Skeletal muscle satellite cell (primary cell): ENCODE measurements at regions not wholly inside any gene's neighbourhood (a gene's known extent, or its start where the extent isn't known, plus 50 kb on each side); places are given as distances from the start of the nearest gene placed in this dataset.
"Not testable (repeated sequence)": the region's sequence is repeated elsewhere in the genome, so short reads cannot be mapped to it uniquely, and the experiment has no call there.

Source experiments
- H3K27me3 ChIP-seq: 2 replicates; pipeline ENCODE4 v1.7.0; 2013; ENCODE audit warnings: low read length; ENCODE audit not compliant: control insufficient read depth, insufficient read depth
- H3K36me3 ChIP-seq: 2 replicates; pipeline ENCODE4 v1.7.0; 2013; ENCODE audit warnings: mild to moderate bottlenecking, control low read depth, low read length; ENCODE audit not compliant: insufficient read depth
- H3K4me1 ChIP-seq: 2 replicates; pipeline ENCODE4 v1.7.0; 2013; ENCODE audit warnings: low read length; ENCODE audit not compliant: control insufficient read depth, insufficient read depth
- H3K4me2 ChIP-seq: 2 replicates; pipeline ENCODE4 v1.7.0; 2013; ENCODE audit warnings: mild to moderate bottlenecking, low read length
- H3K4me3 ChIP-seq: 2 replicates; pipeline ENCODE4 v1.7.0; 2013; ENCODE audit warnings: low read length
- H3K9ac ChIP-seq: 2 replicates; pipeline ENCODE4 v1.7.0; 2013; ENCODE audit warnings: mild to moderate bottlenecking, low read depth, low read length, moderate library complexity
- H3K9me3 ChIP-seq: replicated peaks from 2 replicates; pipeline ENCODE4 v1.7.0; 2013; ENCODE audit warnings: mild to moderate bottlenecking, control low read depth, low read length

GRCh38 chr9:83133316-83133715 is 70.4 kb upstream of the RASEF start:
- no peaks in the 10 kb centered on the region for H3K9me3 ChIP-seq
- H3K4me3 ChIP-seq: no peak overlapping the region
- no peak overlapping the region for H3K9ac ChIP-seq
- H3K4me1 ChIP-seq: no peaks in the 10 kb centered on the region
- H3K36me3 ChIP-seq: no peaks in the 10 kb centered on the region
- H3K27me3 ChIP-seq: peaks cover 2% of the 10 kb centered on the region
- H3K4me2 ChIP-seq: no peak overlapping the region

- Histone ChIP-seq H3K9ac (no peak overlapping the region), H3K9me3 (no peaks in the 10 kb centered on the region), H3K4me1 (no peaks in the 10 kb centered on the region), H3K36me3 (no peaks in the 10 kb centered on the region), H3K27me3 (peaks cover 2% of the 10 kb centered on the region), H3K4me3 (no peak overlapping the region), H3K4me2 (no peak overlapping the region)
Observed at GRCh38 chr9:83132768-83133167, 69.8 kb upstream of the RASEF start.

DNA sequence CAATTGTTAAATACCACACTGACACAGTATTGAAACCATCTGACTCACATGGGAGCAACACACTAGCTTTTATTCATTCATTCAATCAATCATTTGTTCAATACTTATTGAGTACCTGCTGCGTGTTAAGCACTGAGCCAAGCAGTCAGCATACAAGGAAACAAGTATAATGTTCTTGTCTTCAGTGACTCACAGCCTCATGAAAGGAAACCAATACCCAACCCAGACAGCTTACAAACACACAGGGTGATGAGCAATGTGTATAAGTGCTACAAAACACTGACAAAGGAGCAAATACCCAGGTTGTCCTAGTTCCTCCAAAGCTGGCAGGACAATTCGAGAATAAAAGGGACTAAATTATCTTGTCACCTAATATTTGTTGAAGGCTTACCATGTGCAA is 67.6 kb upstream of the RASEF start:
- H3K27me3 ChIP-seq: peaks cover 2% of the 10 kb centered on the region
- H3K4me2 ChIP-seq: no peak overlapping the region
- no peaks in the 10 kb centered on the region for H3K36me3 ChIP-seq
- H3K9ac ChIP-seq: no peak overlapping the region
- H3K4me3 ChIP-seq: no peak overlapping the region
- H3K9me3 ChIP-seq: no peaks in the 10 kb centered on the region
- no peaks in the 10 kb centered on the region for H3K4me1 ChIP-seq

DNA sequence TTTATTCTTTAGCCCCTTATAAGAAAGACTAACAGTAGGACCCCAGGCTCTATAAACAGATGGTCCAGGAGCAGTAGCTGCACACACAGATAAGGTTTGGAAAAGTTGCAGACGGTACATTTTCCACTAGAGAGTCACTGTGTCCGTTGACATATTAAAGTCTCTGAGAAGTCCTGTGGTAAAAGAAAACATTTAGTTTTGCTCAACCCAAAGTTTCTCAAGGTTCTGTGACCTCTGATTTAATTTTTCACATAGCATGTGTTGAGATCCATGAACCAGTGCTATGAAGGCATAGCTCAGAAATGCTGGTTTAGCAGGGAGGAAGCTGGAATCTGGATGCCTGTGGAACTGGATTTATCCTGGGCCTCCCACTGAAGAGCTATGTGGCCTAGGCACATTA is 62.7 kb upstream of the RASEF start:
- Histone ChIP-seq H3K4me3 (no peak overlapping the region), H3K9ac (no peak overlapping the region), H3K36me3 (no peaks in the 10 kb centered on the region), H3K4me2 (no peak overlapping the region), H3K4me1 (no peaks in the 10 kb centered on the region), H3K27me3 (no peaks in the 10 kb centered on the region), H3K9me3 (no peaks in the 10 kb centered on the region)

GRCh38 chr9:83119873-83120272 is 56.9 kb upstream of the RASEF start:
- no peak overlapping the region for H3K4me3 ChIP-seq
- H3K4me2 ChIP-seq: no peak overlapping the region
- H3K9me3 ChIP-seq: no peaks in the 10 kb centered on the region
- H3K4me1 ChIP-seq: no peaks in the 10 kb centered on the region
- H3K9ac ChIP-seq: no peak overlapping the region
- no peaks in the 10 kb centered on the region for H3K27me3 ChIP-seq
- no peaks in the 10 kb centered on the region for H3K36me3 ChIP-seq

DNA sequence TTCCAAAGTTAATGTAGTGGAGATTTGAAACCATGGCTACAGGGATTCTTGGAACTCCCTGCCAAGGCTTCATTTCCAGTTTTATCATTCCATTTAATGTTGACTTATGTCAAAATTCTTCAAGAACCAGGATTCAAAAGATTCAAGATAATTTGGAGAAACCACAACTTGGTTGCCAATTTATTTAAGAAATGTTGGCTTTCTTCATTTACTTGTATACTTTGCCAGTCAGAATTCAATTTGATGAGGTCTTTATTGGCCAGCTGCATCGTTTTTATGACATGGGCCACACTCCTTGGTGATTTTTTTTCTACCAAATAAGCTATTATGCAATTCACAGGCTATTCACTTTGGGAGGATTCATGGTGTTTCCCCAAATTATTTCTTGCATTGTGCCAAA is 53.1 kb upstream of the RASEF start:
- no peaks in the 10 kb centered on the region for H3K27me3 ChIP-seq
- H3K9me3 ChIP-seq: no peaks in the 10 kb centered on the region
- H3K9ac ChIP-seq: no peak overlapping the region
- H3K4me2 ChIP-seq: no peak overlapping the region
- H3K4me3 ChIP-seq: no peak overlapping the region
- no peaks in the 10 kb centered on the region for H3K36me3 ChIP-seq
- no peaks in the 10 kb centered on the region for H3K4me1 ChIP-seq

- H3K9ac ChIP-seq, H3K4me3 ChIP-seq, H3K36me3 ChIP-seq, H3K4me2 ChIP-seq, H3K27me3 ChIP-seq, H3K9me3 ChIP-seq, H3K4me1 ChIP-seq: not testable (repeated sequence)
Observed at GRCh38 chr9:83113445-83113844, 50.5 kb upstream of the RASEF start.
